ENCODE measurements at regions not wholly inside any gene's neighbourhood (a gene's known extent, or its start where the extent isn't known, plus 50 kb on each side); places are given as distances from the start of the nearest gene placed in this dataset.

DNA sequence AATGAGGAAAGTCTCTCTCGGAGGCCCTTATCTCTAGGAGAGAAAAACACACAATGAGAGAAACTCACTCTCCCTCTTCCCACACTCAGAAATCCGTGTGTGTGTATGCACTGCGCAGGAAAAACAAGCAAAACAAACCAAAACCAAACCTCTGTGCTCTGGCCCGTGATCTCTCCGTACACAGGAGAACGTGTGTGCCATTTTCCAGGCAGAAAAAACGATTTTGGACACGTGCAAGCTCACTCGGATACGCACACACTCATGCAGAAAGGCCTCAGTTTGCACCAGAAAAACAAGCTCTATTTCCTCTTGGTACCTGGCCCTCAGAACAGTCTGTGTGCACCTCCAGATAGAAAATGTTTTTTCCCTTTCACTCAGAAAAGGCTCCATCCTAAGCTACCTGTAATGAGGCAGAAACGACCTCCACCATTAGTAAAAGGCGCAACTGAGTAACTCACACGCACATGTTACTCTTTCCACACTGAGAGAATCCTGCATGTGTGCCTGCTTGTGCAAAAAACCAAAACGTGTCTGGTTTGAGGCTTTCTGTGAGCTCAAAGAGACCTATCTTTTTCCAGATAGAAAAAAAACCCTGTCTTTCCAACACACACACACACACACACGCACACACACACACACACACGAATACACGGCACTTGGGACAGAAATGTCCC lies 99.2 kb downstream of the EDN3 start:
- H4K5ac ChIP-seq (ENCODE audit: low read depth, low read length) = no peak overlapping the region
- H3K36me3 ChIP-seq (ENCODE audit: control insufficient read depth, insufficient read depth, low read length) = no peaks in the 10 kb centered on the region
- no peak overlapping the region for H3K4ac ChIP-seq (ENCODE audit: low read depth, low read length)
- 18% methylated on average over 10 of the region's 17 CpGs; no CpG with 5 or more reads in 1 of the 2 experiments for WGBS, 2 experiments (ENCODE audit: extremely low coverage in 2 of 2, insufficient read length in 1 of 2)
- H3K4me2 ChIP-seq (ENCODE audit: low read depth, low read length) = no peak overlapping the region
- no peak overlapping the region for H3K9ac ChIP-seq (ENCODE audit: low read depth, low read length)
- no peak overlapping the region for H3K23ac ChIP-seq (ENCODE audit: low read depth, low read length)
- H3K79me1 ChIP-seq (ENCODE audit: low read depth in 1 of 2, low read length in 2 of 2) = no peaks in the 10 kb centered on the region
- no peak overlapping the region for H4K8ac ChIP-seq (ENCODE audit: low read depth in 2 of 2, low read length in 2 of 2)
- no peaks in the 10 kb centered on the region for H3K9me3 ChIP-seq (ENCODE audit: control insufficient read depth, insufficient read depth, low read length)
- no peak overlapping the region for H2AFZ ChIP-seq (replicated peaks; ENCODE audit: low read length, poor library complexity)
- no peak overlapping the region for H2AK9ac ChIP-seq (replicated peaks; ENCODE audit: low read depth, low read length, poor library complexity)
- no peaks in the 10 kb centered on the region for H4K20me1 ChIP-seq (ENCODE audit: insufficient read depth, low read length)
- BruUV-seq (replicated peaks) = no TSS peak
- intact Hi-C loops (cut with micrococcal nuclease) (loop anchor here (5.0 to 10.0 kb wide), 2 partner anchors 315 to 527 kb away; no protein-coding TSS in a partner anchor), dilution Hi-C loops (cut with HindIII; ENCODE audit: low sequenced_read_pairs, unreplicated experiment) (no loop called here), in situ Hi-C loops (cut with MboI; ENCODE audit: low sequenced_read_pairs) (no loop called here)
- no peak overlapping the region for H2AK5ac ChIP-seq (ENCODE audit: low read depth, low read length)
- TF ChIP-seq RAD21 (IDR thresholded peaks at IDR 0.05; ENCODE audit: low read length) (no peak), MAZ (IDR thresholded peaks at IDR 0.05; ENCODE audit: borderline replicate concordance, low read depth, low read length) (no peak), POLR2A (IDR thresholded peaks at IDR 0.05; ENCODE audit: low read depth, low read length) (no peak), RFX5 (IDR thresholded peaks at IDR 0.05; ENCODE audit: low read depth, low read length) (no peak), MAFK (IDR thresholded peaks at IDR 0.05; ENCODE audit: low read depth, low read length) (no peak), CEBPB (IDR thresholded peaks at IDR 0.05; ENCODE audit: low read depth, low read length) (no peak), NFE2L2 (IDR thresholded peaks at IDR 0.05; ENCODE audit: low read depth, low read length) (no peak), CHD1 (IDR thresholded peaks at IDR 0.05; ENCODE audit: low read depth, low read length) (no peak), BHLHE40 (IDR thresholded peaks at IDR 0.05; ENCODE audit: low read depth, low read length) (no peak), FOS (IDR thresholded peaks at IDR 0.05; ENCODE audit: low read depth, low read length) (no peak), SMC3 (IDR thresholded peaks at IDR 0.05; ENCODE audit: low read depth, low read length) (no peak), USF2 (IDR thresholded peaks at IDR 0.05; ENCODE audit: low read depth, low read length) (no peak), RCOR1 (IDR thresholded peaks at IDR 0.05; ENCODE audit: insufficient replicate concordance, low read length) (no peak), CTCF (conservative IDR thresholded peaks at IDR 0.05; ENCODE audit: low read depth, low read length) (no peak), MXI1 (IDR thresholded peaks at IDR 0.05; ENCODE audit: borderline replicate concordance, low read depth, low read length) (no peak)
- TF ChIP-seq, protein P1, sequence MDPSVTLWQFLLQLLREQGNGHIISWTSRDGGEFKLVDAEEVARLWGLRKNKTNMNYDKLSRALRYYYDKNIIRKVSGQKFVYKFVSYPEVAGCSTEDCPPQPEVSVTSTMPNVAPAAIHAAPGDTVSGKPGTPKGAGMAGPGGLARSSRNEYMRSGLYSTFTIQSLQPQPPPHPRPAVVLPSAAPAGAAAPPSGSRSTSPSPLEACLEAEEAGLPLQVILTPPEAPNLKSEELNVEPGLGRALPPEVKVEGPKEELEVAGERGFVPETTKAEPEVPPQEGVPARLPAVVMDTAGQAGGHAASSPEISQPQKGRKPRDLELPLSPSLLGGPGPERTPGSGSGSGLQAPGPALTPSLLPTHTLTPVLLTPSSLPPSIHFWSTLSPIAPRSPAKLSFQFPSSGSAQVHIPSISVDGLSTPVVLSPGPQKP (IDR thresholded peaks at IDR 0.05; ENCODE audit: borderline replicate concordance, low read depth, low read length) = no peak
- H2BK20ac ChIP-seq (ENCODE audit: low read depth, low read length) = no peak overlapping the region
- ChIA-PET CTCF (no interaction called here), POLR2A (ENCODE audit: unreplicated experiment) (no interaction called here)
- no peak overlapping the region for H3K27ac ChIP-seq (ENCODE audit: insufficient read depth, low read length)
- no peak for DNase-seq
- H3K14ac ChIP-seq (replicated peaks; ENCODE audit: low read depth, low read length) = no peak overlapping the region
- no peak overlapping the region for H2BK5ac ChIP-seq (ENCODE audit: low read depth, low read length, poor library complexity, severe bottlenecking)
- no peak overlapping the region for H3K4me3 ChIP-seq (ENCODE audit: insufficient read depth, low read depth, low read length)
- H2BK120ac ChIP-seq (ENCODE audit: low read depth, low read length) = no peak overlapping the region
- peaks cover 10% of the 10 kb centered on the region for H3K27me3 ChIP-seq (ENCODE audit: control insufficient read depth, insufficient read depth, low read length)
- H2BK15ac ChIP-seq (ENCODE audit: low read depth, low read length) = no peak overlapping the region
- H3K56ac ChIP-seq (ENCODE audit: extremely low read depth, insufficient read depth, low read length) = no peak overlapping the region
- no peaks in the 10 kb centered on the region for H3K9me1 ChIP-seq (ENCODE audit: insufficient read depth, low read length)
- no peaks in the 10 kb centered on the region for H3K4me1 ChIP-seq (ENCODE audit: control insufficient read depth, insufficient read depth, low read length)
- no peak for ATAC-seq (ENCODE audit: low read depth)
- no peak overlapping the region for H3K18ac ChIP-seq (ENCODE audit: low read depth, low read length)
- H4K91ac ChIP-seq (ENCODE audit: insufficient read depth, low read depth, low read length) = no peak overlapping the region
